Right lobe of liver (tissue), 6 donors: ENCODE measurements at regions not wholly inside any gene's neighbourhood (a gene's known extent, or its start where the extent isn't known, plus 50 kb on each side); places are given as distances from the start of the nearest gene placed in this dataset.

Experiments used
- ATAC-seq, 4 donors: fragments of 200-7000 bp; cut with Tn5 transposase; one replicate each; pipeline ENCODE4 v1.9.1; 2020; ENCODE audit warnings: mild to moderate bottlenecking in 4 of 4, moderate library complexity in 4 of 4
- DNase-seq, 3 donors: peaks; one replicate each; pipeline ENCODE4 v3.0.0-alpha.2; 2020
- H3K27ac ChIP-seq, 3 donors: fragments of 200-600 bp; one replicate each; pipeline ENCODE4 v1.8.0; 2022
- H3K27me3 ChIP-seq, 2 donors: fragments of 200-600 bp; one replicate each; pipeline ENCODE4 v1.8.0; 2022
- H3K36me3 ChIP-seq, 4 donors: fragments of 200-600 bp; sonication (generic) in 1 of 4; one replicate each; pipeline versions ENCODE4 v1.5.1 to v1.8.0; 2017 to 2022; ENCODE audit warnings: control low read depth in 1 of 4
- H3K4me1 ChIP-seq, 4 donors: fragments of 200-600 bp; sonication (generic) in 1 of 4; one replicate each; pipeline versions ENCODE4 v1.5.1 to v1.8.0; 2017 to 2022; ENCODE audit warnings: control low read depth in 1 of 4
- H3K4me3 ChIP-seq, 3 donors: fragments of 200-600 bp; one replicate each; pipeline ENCODE4 v1.8.0; 2022
- H3K9me3 ChIP-seq, 4 donors: fragments of 200-600 bp; sonication (generic) in 1 of 4; one replicate each; pipeline versions ENCODE4 v1.5.1 to v1.8.0; 2017 to 2022; ENCODE audit warnings: control low read depth in 1 of 4
- CTCF ChIP-seq, 4 donors: fragments of 200-600 bp in 3 of 4; fragments of 450-650 bp in 1 of 4; IDR thresholded peaks; one replicate each; pipeline versions ENCODE4 v1.5.1 to v1.8.0; 2016 to 2022; ENCODE audit warnings: antibody characterized with exemption in 4 of 4, mild to moderate bottlenecking in 2 of 4
- POLR2A ChIP-seq: fragments of 450-650 bp; IDR thresholded peaks from one replicate; pipeline ENCODE4 v1.6.1; 2017; ENCODE audit warnings: antibody characterized with exemption, mild to moderate bottlenecking
- WGBS: methylation state at CpG from one replicate; pipeline ENCODE4 v1.1.6; 2018; ENCODE audit warnings: low coverage, low lambda C conversion rate; ENCODE audit not compliant: insufficient coverage; ENCODE audit errors: missing lambda C conversion rate; 5-methylcytosine and 5-hydroxymethylcytosine counted together
- intact Hi-C, 2 donors: fragments of 100-400 bp; cut with DNase I; formaldehyde crosslinking; loops; one replicate each; pipeline versions ENCODE4 v1.11.2 to v1.14.1; 2022
- donor health status: DM: no; HTN: yes; CAD: no.
- donor health status: DM: no; HTN: no; CAD: no.
- donor health status: DM: no; HTN: no; CAD: no.
- donor health status: DM: no; HTN: yes; CAD: no.
- donor health status: DM: no; HTN: yes; CAD: no.

- Histone ChIP-seq H3K27ac (no peak overlapping the region), H3K36me3 (no peaks in the 10 kb centered on the region), H3K9me3 (no peaks in the 10 kb centered on the region), H3K4me1 (no peaks in the 10 kb centered on the region), H3K27me3 (no peaks in the 10 kb centered on the region), H3K4me3 (no peak overlapping the region)
- TF ChIP-seq CTCF (IDR thresholded peaks at IDR 0.05) (no peak), POLR2A (no peak)
- ATAC-seq (no peak), DNase-seq (no peak)
- intact Hi-C loops, result no loop called here
Measured at GRCh38 chr13:37923236-37923635, 53.7 kb upstream of the TRPC4 start.

GRCh38 chr13:37919329-37919880 lies 49.8 kb upstream of the TRPC4 start:
- Histone ChIP-seq H3K9me3 (no peaks in the 10 kb centered on the region), H3K27ac (no peak overlapping the region), H3K4me1 (no peaks in the 10 kb centered on the region), H3K27me3 (no peaks in the 10 kb centered on the region), H3K36me3 (no peaks in the 10 kb centered on the region), H3K4me3 (no peak overlapping the region)
- WGBS, result 55% methylated on average over 4 of the region's 4 CpGs
- no peak for DNase-seq
- TF ChIP-seq CTCF (IDR thresholded peaks at IDR 0.05), result no peak
- no peak for TF ChIP-seq POLR2A
- intact Hi-C loops, result no loop called here
- ATAC-seq, result no peak
